ENCODE measurements at regions not wholly inside any gene's neighbourhood (a gene's known extent, or its start where the extent isn't known, plus 50 kb on each side); places are given as distances from the start of the nearest gene placed in this dataset.
"Not testable (repeated sequence)": the region's sequence is repeated elsewhere in the genome, so short reads cannot be mapped to it uniquely, and the experiment has no call there.

- H3K4me1 Mint-ChIP-seq (ENCODE audit: insufficient read depth, unreplicated experiment) = no peaks in the 10 kb centered on the region
- POLR2A ChIA-PET = no interaction called here
- H3K27me3 Mint-ChIP-seq (ENCODE audit: insufficient read depth, unreplicated experiment) = no peaks in the 10 kb centered on the region
- no peak for TF ChIP-seq CTCF (IDR thresholded peaks at IDR 0.05; ENCODE audit: unreplicated experiment)
- H3K4me3 Mint-ChIP-seq (ENCODE audit: unreplicated experiment) = no peak overlapping the region
- no peak for DNase-seq (ENCODE audit: unreplicated experiment)
- no peaks in the 10 kb centered on the region for H3K9me3 Mint-ChIP-seq (ENCODE audit: unreplicated experiment)
- no TSS peak for BruUV-seq (replicated peaks)
- no peaks in the 10 kb centered on the region for H3K36me3 Mint-ChIP-seq (ENCODE audit: insufficient read depth, unreplicated experiment)
- intact Hi-C loops (cut with micrococcal nuclease) = no loop called here
- H3K27ac Mint-ChIP-seq (ENCODE audit: low read depth, unreplicated experiment) = no peak overlapping the region
- CTCF ChIA-PET = interaction anchor here (0.6 to 3.2 kb wide), 6 partner anchors 9 to 742 kb away, joined by 3 to 16 read pairs (median 4); no protein-coding TSS in a partner anchor
Observed at GRCh38 chr2:219744066-219744465, 116.6 kb downstream of the SLC4A3 start.

- no peak for DNase-seq (ENCODE audit: unreplicated experiment)
- BruUV-seq (replicated peaks) = no TSS peak
- no peak for TF ChIP-seq CTCF (IDR thresholded peaks at IDR 0.05; ENCODE audit: unreplicated experiment)
- ChIA-PET CTCF (interaction anchor here (0.6 to 3.2 kb wide), 6 partner anchors 9 to 919 kb away, joined by 3 to 16 read pairs (median 4); no protein-coding TSS in a partner anchor), POLR2A (no interaction called here)
- Mint-ChIP-seq H3K27me3 (ENCODE audit: insufficient read depth, unreplicated experiment) (no peaks in the 10 kb centered on the region), H3K9me3 (ENCODE audit: unreplicated experiment) (no peaks in the 10 kb centered on the region), H3K4me1 (ENCODE audit: insufficient read depth, unreplicated experiment) (no peaks in the 10 kb centered on the region), H3K4me3 (ENCODE audit: unreplicated experiment) (no peak overlapping the region), H3K36me3 (ENCODE audit: insufficient read depth, unreplicated experiment) (no peaks in the 10 kb centered on the region), H3K27ac (ENCODE audit: low read depth, unreplicated experiment) (no peak overlapping the region)
- intact Hi-C loops (cut with micrococcal nuclease) = no loop called here
Observed at GRCh38 chr2:219744600-219744999, 117.2 kb downstream of the SLC4A3 start.

- Mint-ChIP-seq H3K4me1 (ENCODE audit: insufficient read depth, unreplicated experiment) (no peaks in the 10 kb centered on the region), H3K36me3 (ENCODE audit: insufficient read depth, unreplicated experiment) (no peaks in the 10 kb centered on the region), H3K9me3 (ENCODE audit: unreplicated experiment) (no peaks in the 10 kb centered on the region), H3K27me3 (ENCODE audit: insufficient read depth, unreplicated experiment) (no peaks in the 10 kb centered on the region), H3K27ac (ENCODE audit: low read depth, unreplicated experiment) (no peak overlapping the region), H3K4me3 (ENCODE audit: unreplicated experiment) (no peak overlapping the region)
- no peak for DNase-seq (ENCODE audit: unreplicated experiment)
- intact Hi-C loops (cut with micrococcal nuclease) = no loop called here
- ChIA-PET POLR2A (no interaction called here), CTCF (interaction anchor here (0.8 kb wide), 1 partner anchor 841 kb away, joined by 3 read pairs; no protein-coding TSS in a partner anchor)
- TF ChIP-seq CTCF (IDR thresholded peaks at IDR 0.05; ENCODE audit: unreplicated experiment) = no peak
- no TSS peak for BruUV-seq (replicated peaks)
Observed at GRCh38 chr2:219747637-219748036, 120.2 kb downstream of the SLC4A3 start.

- TF ChIP-seq CTCF (IDR thresholded peaks at IDR 0.05; ENCODE audit: unreplicated experiment) = no peak
- intact Hi-C loops (cut with micrococcal nuclease) = no loop called here
- Mint-ChIP-seq H3K4me3 (ENCODE audit: unreplicated experiment) (no peak overlapping the region), H3K9me3 (ENCODE audit: unreplicated experiment) (no peaks in the 10 kb centered on the region), H3K27me3 (ENCODE audit: insufficient read depth, unreplicated experiment) (no peaks in the 10 kb centered on the region), H3K4me1 (ENCODE audit: insufficient read depth, unreplicated experiment) (no peaks in the 10 kb centered on the region), H3K27ac (ENCODE audit: low read depth, unreplicated experiment) (no peak overlapping the region), H3K36me3 (ENCODE audit: insufficient read depth, unreplicated experiment) (no peaks in the 10 kb centered on the region)
- CTCF ChIA-PET = interaction anchor here (0.9 to 1.6 kb wide), 3 partner anchors 11 to 90 kb away, joined by 3 to 6 read pairs (median 3); no protein-coding TSS in a partner anchor
- BruUV-seq (replicated peaks) = no TSS peak
- POLR2A ChIA-PET = no interaction called here
- no peak for DNase-seq (ENCODE audit: unreplicated experiment)
Observed at GRCh38 chr2:219748671-219749570, 121.5 kb downstream of the SLC4A3 start.

GRCh38 chr2:219751121-219751520 is 123.7 kb downstream of the SLC4A3 start:
- POLR2A ChIA-PET; CTCF ChIA-PET; DNase-seq (ENCODE audit: unreplicated experiment); H3K4me3 Mint-ChIP-seq (ENCODE audit: unreplicated experiment); H3K36me3 Mint-ChIP-seq (ENCODE audit: insufficient read depth, unreplicated experiment); H3K9me3 Mint-ChIP-seq (ENCODE audit: unreplicated experiment); BruUV-seq (replicated peaks); H3K27me3 Mint-ChIP-seq (ENCODE audit: insufficient read depth, unreplicated experiment); H3K4me1 Mint-ChIP-seq (ENCODE audit: insufficient read depth, unreplicated experiment); H3K27ac Mint-ChIP-seq (ENCODE audit: low read depth, unreplicated experiment); intact Hi-C loops (cut with micrococcal nuclease): not testable (repeated sequence)
